ENCODE measurements at regions not wholly inside any gene's neighbourhood (a gene's known extent, or its start where the extent isn't known, plus 50 kb on each side); places are given as distances from the start of the nearest gene placed in this dataset.

GRCh38 chr3:59547874-59548273 is 498.0 kb upstream of the CFAP20DC start:
- TF ChIP-seq CTCF (IDR thresholded peaks at IDR 0.05): no peak
- no peak for TF ChIP-seq POLR2A (IDR thresholded peaks at IDR 0.05)
